LNCaP clone FGC (cell line): ENCODE measurements at regions not wholly inside any gene's neighbourhood (a gene's known extent, or its start where the extent isn't known, plus 50 kb on each side); places are given as distances from the start of the nearest gene placed in this dataset.

Experiments
- DNase-seq: peaks from one replicate; pipeline ENCODE4 v3.0.0-alpha.2; 2011; ENCODE audit warnings: low read depth
- H3K4me3 ChIP-seq: 2 replicates; pipeline ENCODE4 v1.5.1; 2011; ENCODE audit warnings: mild to moderate bottlenecking, low read depth, low read length, control low read depth
- CTCF ChIP-seq: IDR thresholded peaks from 2 replicates; pipeline ENCODE4 v1.5.1; 2012; ENCODE audit warnings: mild to moderate bottlenecking; ENCODE audit not compliant: control insufficient read depth, insufficient read depth; ENCODE audit errors: extremely low read depth

GRCh38 chr13:112238436-112238995 lies 137.6 kb upstream of the SPACA7 start:
- H3K4me3 ChIP-seq, result no peak overlapping the region
- TF ChIP-seq CTCF, result no peak
- DNase-seq, result no peak

GRCh38 chr13:112240076-112240475 lies 136.1 kb upstream of the SPACA7 start:
- H3K4me3 ChIP-seq, result no peak overlapping the region
- DNase-seq, result no peak
- no peak for TF ChIP-seq CTCF

DNA sequence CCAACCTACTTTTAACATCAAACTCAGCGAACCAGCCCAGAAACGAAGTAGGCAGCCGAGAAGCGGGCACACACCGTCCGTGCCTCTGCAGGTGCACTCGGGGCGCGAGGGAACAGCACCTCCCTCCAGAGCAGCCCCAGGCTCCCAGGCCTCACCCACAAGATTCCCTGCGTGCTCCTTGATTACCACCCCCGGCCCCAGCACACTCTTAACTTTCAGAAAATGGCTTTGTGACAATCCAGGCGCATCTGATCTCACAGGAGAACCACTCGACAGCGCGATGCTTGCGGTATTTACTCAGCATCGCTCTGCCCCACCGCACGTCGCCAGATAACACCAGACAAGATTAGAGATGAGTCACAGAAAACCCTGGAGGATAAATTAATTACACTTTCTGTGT lies 134.9 kb upstream of the SPACA7 start:
- no peak for TF ChIP-seq CTCF
- no peak overlapping the region for H3K4me3 ChIP-seq
- DNase-seq, result no peak

GRCh38 chr13:112242777-112243176 lies 133.4 kb upstream of the SPACA7 start:
- no peak overlapping the region for H3K4me3 ChIP-seq
- TF ChIP-seq CTCF, result no peak
- DNase-seq, result no peak

DNA sequence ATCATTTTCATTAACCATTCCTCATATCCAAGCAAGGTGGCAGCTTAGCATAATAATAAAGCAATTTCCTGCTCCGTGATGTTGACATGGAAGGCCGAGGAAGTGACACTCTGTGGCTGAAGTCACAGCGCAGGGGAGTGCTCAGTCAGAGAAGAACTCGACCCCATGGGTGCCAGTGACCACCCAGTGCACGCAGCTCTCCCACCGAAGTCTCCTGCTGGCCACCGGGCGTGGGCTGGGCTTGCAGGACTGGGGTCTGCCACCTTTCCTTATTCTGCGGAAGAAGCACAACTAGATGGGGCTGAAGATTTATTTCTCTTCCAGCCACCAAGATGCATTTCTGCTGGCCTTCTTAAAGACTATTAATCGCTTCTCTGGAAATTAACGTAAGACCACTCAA lies 132.1 kb upstream of the SPACA7 start:
- no peak for DNase-seq
- no peak overlapping the region for H3K4me3 ChIP-seq
- TF ChIP-seq CTCF, result no peak

GRCh38 chr13:112244495-112245177 lies 131.5 kb upstream of the SPACA7 start:
- no peak for TF ChIP-seq CTCF
- H3K4me3 ChIP-seq, result no peak overlapping the region
- no peak for DNase-seq
